Endothelial cell of umbilical vein (primary cell): ENCODE measurements at regions not wholly inside any gene's neighbourhood (a gene's known extent, or its start where the extent isn't known, plus 50 kb on each side); places are given as distances from the start of the nearest gene placed in this dataset.

Source experiments
- EZH2 ChIP-seq: IDR thresholded peaks from 2 replicates; pipeline ENCODE4 v1.6.1; 2012; ENCODE audit warnings: borderline replicate concordance, low read depth, mild to moderate bottlenecking, moderate library complexity, low read length, inconsistent platforms; ENCODE audit not compliant: severe bottlenecking
- GATA2 ChIP-seq: IDR thresholded peaks from 2 replicates; pipeline ENCODE4 v1.7.0; 2011; ENCODE audit warnings: low read depth, mild to moderate bottlenecking, moderate library complexity, mixed read lengths, low read length; ENCODE audit not compliant: insufficient read length, insufficient read depth
- JUN ChIP-seq: IDR thresholded peaks from 2 replicates; pipeline ENCODE4 v1.6.1; 2011; ENCODE audit warnings: borderline replicate concordance, low read depth; ENCODE audit not compliant: insufficient read length, insufficient read depth
- MYC ChIP-seq: IDR thresholded peaks from one replicate; pipeline ENCODE4 v1.6.1; 2011; ENCODE audit warnings: mild to moderate bottlenecking, low read depth, low read length
- POLR2A ChIP-seq: IDR thresholded peaks from 2 replicates; pipeline ENCODE4 v1.6.1; 2012; ENCODE audit warnings: low read depth, mild to moderate bottlenecking, control low read depth, low read length
- POLR2AphosphoS5 ChIP-seq: IDR thresholded peaks from 2 replicates; pipeline ENCODE4 v1.6.1; 2012; ENCODE audit warnings: low read depth, mild to moderate bottlenecking, control low read depth, low read length, moderate library complexity; ENCODE audit not compliant: insufficient read depth
- TF ChIP-seq, protein P1 (sequence below), 2 donors: IDR thresholded peaks; 1 replicate in 1 of 2; 2 replicates in 1 of 2; pipeline ENCODE4 v1.5.1; 2011; ENCODE audit warnings: low read length in 2 of 2, mild to moderate bottlenecking in 2 of 2, moderate library complexity in 2 of 2, control low read depth in 1 of 2, inconsistent platforms in 1 of 2, low read depth in 1 of 2; ENCODE audit not compliant: insufficient read depth in 1 of 2; ENCODE audit errors: extremely low read depth in 1 of 2
- TF ChIP-seq, protein P2 (sequence below): IDR thresholded peaks from 2 replicates; pipeline ENCODE4 v1.6.1; 2011; ENCODE audit not compliant: insufficient read depth, insufficient read length

DNA sequence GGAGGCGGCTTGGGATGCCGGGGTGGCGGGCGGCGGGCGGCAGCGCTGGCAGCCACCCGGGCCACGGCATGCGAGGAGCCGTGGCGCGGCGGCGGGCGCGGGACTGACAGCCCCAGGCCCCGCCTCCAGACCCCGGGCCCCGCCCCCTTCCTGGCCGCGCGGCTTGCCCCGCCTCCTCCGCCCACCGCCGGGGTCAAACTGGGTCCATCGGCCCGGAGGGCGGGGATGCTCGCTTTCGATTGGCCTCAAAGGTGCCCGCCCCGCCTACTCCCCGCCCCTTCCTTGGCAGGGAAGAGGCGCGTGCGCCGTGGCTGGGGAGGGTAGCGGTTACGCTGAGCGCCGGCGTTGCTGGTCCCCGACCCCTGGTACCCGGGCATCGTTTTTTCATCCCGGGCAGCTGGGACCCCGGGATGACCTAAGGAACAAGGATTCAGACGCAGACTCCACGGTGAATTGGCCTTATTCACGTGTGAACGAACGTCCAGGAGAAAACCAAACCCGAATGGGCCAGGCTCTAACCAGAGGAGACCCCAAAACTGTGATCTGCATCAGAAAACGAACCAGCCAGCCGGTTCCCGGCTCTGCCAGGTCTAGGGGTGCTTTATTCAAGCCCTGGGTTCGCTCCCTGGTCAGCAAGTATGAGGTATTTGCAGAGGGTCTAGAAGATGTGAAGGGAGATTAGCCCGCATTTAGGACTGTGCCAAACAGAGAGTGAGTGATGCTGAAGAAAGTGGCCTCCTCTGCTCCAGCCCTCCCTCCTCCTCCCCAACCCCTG is 117.2 kb upstream of the GUCA2B start:
- TF ChIP-seq, protein P1, sequence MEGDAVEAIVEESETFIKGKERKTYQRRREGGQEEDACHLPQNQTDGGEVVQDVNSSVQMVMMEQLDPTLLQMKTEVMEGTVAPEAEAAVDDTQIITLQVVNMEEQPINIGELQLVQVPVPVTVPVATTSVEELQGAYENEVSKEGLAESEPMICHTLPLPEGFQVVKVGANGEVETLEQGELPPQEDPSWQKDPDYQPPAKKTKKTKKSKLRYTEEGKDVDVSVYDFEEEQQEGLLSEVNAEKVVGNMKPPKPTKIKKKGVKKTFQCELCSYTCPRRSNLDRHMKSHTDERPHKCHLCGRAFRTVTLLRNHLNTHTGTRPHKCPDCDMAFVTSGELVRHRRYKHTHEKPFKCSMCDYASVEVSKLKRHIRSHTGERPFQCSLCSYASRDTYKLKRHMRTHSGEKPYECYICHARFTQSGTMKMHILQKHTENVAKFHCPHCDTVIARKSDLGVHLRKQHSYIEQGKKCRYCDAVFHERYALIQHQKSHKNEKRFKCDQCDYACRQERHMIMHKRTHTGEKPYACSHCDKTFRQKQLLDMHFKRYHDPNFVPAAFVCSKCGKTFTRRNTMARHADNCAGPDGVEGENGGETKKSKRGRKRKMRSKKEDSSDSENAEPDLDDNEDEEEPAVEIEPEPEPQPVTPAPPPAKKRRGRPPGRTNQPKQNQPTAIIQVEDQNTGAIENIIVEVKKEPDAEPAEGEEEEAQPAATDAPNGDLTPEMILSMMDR (IDR thresholded peaks at IDR 0.05; ENCODE audit: extremely low read depth in 1 of 2, insufficient read depth in 1 of 2, low read depth in 1 of 2, low read length in 2 of 2) = no peak
- TF ChIP-seq POLR2A = peak; percentile 27
- TF ChIP-seq EZH2 = no peak
- TF ChIP-seq JUN = no peak
- TF ChIP-seq, protein P2, sequence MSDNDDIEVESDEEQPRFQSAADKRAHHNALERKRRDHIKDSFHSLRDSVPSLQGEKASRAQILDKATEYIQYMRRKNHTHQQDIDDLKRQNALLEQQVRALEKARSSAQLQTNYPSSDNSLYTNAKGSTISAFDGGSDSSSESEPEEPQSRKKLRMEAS = no peak
- TF ChIP-seq POLR2AphosphoS5 = peak; percentile 54
- no peak for TF ChIP-seq MYC
- TF ChIP-seq GATA2 = peak; percentile 9
